ENCODE measurements at regions not wholly inside any gene's neighbourhood (a gene's known extent, or its start where the extent isn't known, plus 50 kb on each side); places are given as distances from the start of the nearest gene placed in this dataset.

DNA sequence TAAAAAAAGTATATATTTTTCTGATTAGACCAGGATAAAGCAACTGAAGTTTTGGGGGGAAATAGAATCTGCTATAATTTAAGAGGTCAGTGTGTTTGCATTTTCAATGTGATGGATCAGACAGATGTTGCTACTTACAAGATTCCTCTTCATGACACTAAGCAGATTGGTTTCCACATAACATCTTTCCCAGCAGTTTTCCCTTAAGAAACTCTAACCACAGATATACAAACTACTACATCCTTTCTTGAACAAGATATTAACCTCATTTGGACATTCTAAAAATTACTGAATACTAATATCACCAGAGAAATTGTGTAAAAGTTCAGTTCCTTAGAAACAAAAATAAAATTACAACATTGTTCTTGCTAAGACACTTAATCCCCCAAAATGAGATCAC is 106.7 kb upstream of the GUCY1A1 start:
- TF ChIP-seq EZH2 (IDR thresholded peaks at IDR 0.05; ENCODE audit: insufficient read depth, poor library complexity, severe bottlenecking) (no peak), EZH2phosphoT487 (IDR thresholded peaks at IDR 0.05; ENCODE audit: insufficient read depth, low read depth) (no peak)

Data from GM23248 (cell line).